ENCODE measurements at regions not wholly inside any gene's neighbourhood (a gene's known extent, or its start where the extent isn't known, plus 50 kb on each side); places are given as distances from the start of the nearest gene placed in this dataset.

- H4K5ac ChIP-seq (ENCODE audit: low read depth, low read length) = no peak overlapping the region
- no peaks in the 10 kb centered on the region for H4K20me1 ChIP-seq (ENCODE audit: insufficient read depth, low read length)
- ATAC-seq (ENCODE audit: low read depth) (no peak), DNase-seq (no peak)
- no peak overlapping the region for H4K8ac ChIP-seq (ENCODE audit: low read depth in 2 of 2, low read length in 2 of 2)
- H3K4me3 ChIP-seq (ENCODE audit: insufficient read depth, low read depth, low read length) = no peak overlapping the region
- no peak overlapping the region for H2BK15ac ChIP-seq (ENCODE audit: low read depth, low read length)
- no peak overlapping the region for H2AK9ac ChIP-seq (replicated peaks; ENCODE audit: low read depth, low read length, poor library complexity)
- in situ Hi-C loops (cut with MboI; ENCODE audit: low sequenced_read_pairs) = no loop called here
- TF ChIP-seq CEBPB (IDR thresholded peaks at IDR 0.05; ENCODE audit: low read depth, low read length) = no peak
- no peak for TF ChIP-seq CHD1 (IDR thresholded peaks at IDR 0.05; ENCODE audit: low read depth, low read length)
- no peak for TF ChIP-seq SMC3 (IDR thresholded peaks at IDR 0.05; ENCODE audit: low read depth, low read length)
- no peak for TF ChIP-seq POLR2A (IDR thresholded peaks at IDR 0.05; ENCODE audit: low read depth, low read length)
- H3K56ac ChIP-seq (ENCODE audit: extremely low read depth, insufficient read depth, low read length) = no peak overlapping the region
- WGBS, 2 experiments (ENCODE audit: extremely low coverage in 2 of 2, insufficient read length in 1 of 2) = no CpG with 5 or more reads among the region's 4 CpGs
- intact Hi-C loops (cut with micrococcal nuclease) = no loop called here
- no peaks in the 10 kb centered on the region for H3K36me3 ChIP-seq (ENCODE audit: control insufficient read depth, insufficient read depth, low read length)
- no peak overlapping the region for H2BK120ac ChIP-seq (ENCODE audit: low read depth, low read length)
- H3K4ac ChIP-seq (ENCODE audit: low read depth, low read length) = no peak overlapping the region
- no peak overlapping the region for H3K27ac ChIP-seq (ENCODE audit: insufficient read depth, low read length)
- H4K91ac ChIP-seq (ENCODE audit: insufficient read depth, low read depth, low read length) = no peak overlapping the region
- H3K4me1 ChIP-seq (ENCODE audit: control insufficient read depth, insufficient read depth, low read length) = no peaks in the 10 kb centered on the region
- H2AFZ ChIP-seq (replicated peaks; ENCODE audit: low read length, poor library complexity) = no peak overlapping the region
- no peak overlapping the region for H3K14ac ChIP-seq (replicated peaks; ENCODE audit: low read depth, low read length)
- no peak overlapping the region for H3K18ac ChIP-seq (ENCODE audit: low read depth, low read length)
- H3K27me3 ChIP-seq (ENCODE audit: control insufficient read depth, insufficient read depth, low read length) = no peaks in the 10 kb centered on the region
- no peak overlapping the region for H3K4me2 ChIP-seq (ENCODE audit: low read depth, low read length)
- ChIA-PET CTCF (no interaction called here), POLR2A (ENCODE audit: unreplicated experiment) (no interaction called here)
- BruUV-seq (replicated peaks) = no TSS peak
- H2BK5ac ChIP-seq (ENCODE audit: low read depth, low read length, poor library complexity, severe bottlenecking) = no peak overlapping the region
- H3K9ac ChIP-seq (ENCODE audit: low read depth, low read length) = no peak overlapping the region
- H3K23ac ChIP-seq (ENCODE audit: low read depth, low read length) = no peak overlapping the region
- dilution Hi-C loops (cut with HindIII; ENCODE audit: low sequenced_read_pairs, unreplicated experiment) = no loop called here
- H3K9me1 ChIP-seq (ENCODE audit: insufficient read depth, low read length) = no peaks in the 10 kb centered on the region
- peaks cover 7% of the 10 kb centered on the region for H3K9me3 ChIP-seq (ENCODE audit: control insufficient read depth, insufficient read depth, low read length)
- no peak overlapping the region for H2BK20ac ChIP-seq (ENCODE audit: low read depth, low read length)
- no peaks in the 10 kb centered on the region for H3K79me1 ChIP-seq (ENCODE audit: low read depth in 1 of 2, low read length in 2 of 2)
- H2AK5ac ChIP-seq (ENCODE audit: low read depth, low read length) = no peak overlapping the region
Observed at GRCh38 chr7:67692425-67692824, 695.8 kb downstream of the TYW1 start.

Measured in IMR-90 (cell line).